Kidney (tissue), 13 donors: ENCODE measurements at regions not wholly inside any gene's neighbourhood (a gene's known extent, or its start where the extent isn't known, plus 50 kb on each side); places are given as distances from the start of the nearest gene placed in this dataset.

ENCODE experiments used
- DNase-seq, 5 donors: peaks; one replicate each; pipeline ENCODE4 v3.0.0-alpha.2; 2013 to 2020
- FAIRE-seq: peaks from 2 replicates; lab custom pipeline; 2012; peaks lifted over from hg19 to GRCh38; lab: Jason Lieb, UNC
- H3K27ac ChIP-seq, 2 donors: one replicate each; pipeline ENCODE4 v1.7.0; 2013; ENCODE audit warnings: low read depth in 2 of 2, low read length in 2 of 2, inconsistent platforms in 1 of 2
- H3K27me3 ChIP-seq: one replicate; pipeline ENCODE4 v1.7.1; 2013; ENCODE audit warnings: low read length, inconsistent platforms; ENCODE audit not compliant: control insufficient read depth, insufficient read depth
- H3K36me3 ChIP-seq, 3 donors: one replicate each; pipeline versions ENCODE4 v1.7.0 to v1.7.1; 2013; ENCODE audit warnings: low read length in 3 of 3, control low read depth in 1 of 3, inconsistent platforms in 1 of 3; ENCODE audit not compliant: insufficient read depth in 3 of 3, control insufficient read depth in 2 of 3
- H3K4me1 ChIP-seq, 3 donors: one replicate each; pipeline versions ENCODE4 v1.7.0 to v1.7.1; 2013; ENCODE audit warnings: low read length in 3 of 3, inconsistent platforms in 1 of 3, low read depth in 1 of 3; ENCODE audit not compliant: control insufficient read depth in 2 of 3, insufficient read depth in 2 of 3
- H3K4me3 ChIP-seq, 3 donors: one replicate each; pipeline versions ENCODE4 v1.7.0 to v1.8.1; 2013; ENCODE audit warnings: low read length in 3 of 3, control low read depth in 1 of 3, inconsistent platforms in 1 of 3
- H3K9ac ChIP-seq, 3 donors: one replicate each; pipeline versions ENCODE4 v1.7.0 to v1.7.1; 2013; ENCODE audit warnings: low read length in 3 of 3, control low read depth in 1 of 3, inconsistent platforms in 1 of 3
- H3K9me3 ChIP-seq, 3 donors: one replicate each; pipeline versions ENCODE4 v1.7.0 to v1.7.1; 2013; ENCODE audit warnings: low read length in 3 of 3, control low read depth in 1 of 3, inconsistent platforms in 1 of 3; ENCODE audit not compliant: control insufficient read depth in 2 of 3, insufficient read depth in 1 of 3
- intact Hi-C: fragments of 100-400 bp; cut with DNase I; formaldehyde crosslinking; loops from one replicate; pipeline ENCODE4 v1.11.1; 2022
- TF ChIP-seq, protein P1 (sequence below): IDR thresholded peaks from 3 replicates; pipeline ENCODE4 v1.5.1; 2012; ENCODE audit warnings: mild to moderate bottlenecking, moderate library complexity, borderline replicate concordance; ENCODE audit not compliant: insufficient read depth; ENCODE audit errors: extremely low read depth
- donor health status: control.
- donor health status: control.
- donor health status: control.
- donor health status: control.
- donor health status: control.
- donor health status: DM: yes; HTN: yes; CAD: no.
- donor health status: Normal renal cell carcinoma (clear cell type).

GRCh38 chr20:52754366-52754765, 217.8 kb upstream of the TSHZ2 start:
- FAIRE-seq (no peak), DNase-seq (no peak)
- intact Hi-C loops, result no loop called here

GRCh38 chr20:52752023-52752422, 220.1 kb upstream of the TSHZ2 start:
- no peak for DNase-seq
- TF ChIP-seq, protein P1, sequence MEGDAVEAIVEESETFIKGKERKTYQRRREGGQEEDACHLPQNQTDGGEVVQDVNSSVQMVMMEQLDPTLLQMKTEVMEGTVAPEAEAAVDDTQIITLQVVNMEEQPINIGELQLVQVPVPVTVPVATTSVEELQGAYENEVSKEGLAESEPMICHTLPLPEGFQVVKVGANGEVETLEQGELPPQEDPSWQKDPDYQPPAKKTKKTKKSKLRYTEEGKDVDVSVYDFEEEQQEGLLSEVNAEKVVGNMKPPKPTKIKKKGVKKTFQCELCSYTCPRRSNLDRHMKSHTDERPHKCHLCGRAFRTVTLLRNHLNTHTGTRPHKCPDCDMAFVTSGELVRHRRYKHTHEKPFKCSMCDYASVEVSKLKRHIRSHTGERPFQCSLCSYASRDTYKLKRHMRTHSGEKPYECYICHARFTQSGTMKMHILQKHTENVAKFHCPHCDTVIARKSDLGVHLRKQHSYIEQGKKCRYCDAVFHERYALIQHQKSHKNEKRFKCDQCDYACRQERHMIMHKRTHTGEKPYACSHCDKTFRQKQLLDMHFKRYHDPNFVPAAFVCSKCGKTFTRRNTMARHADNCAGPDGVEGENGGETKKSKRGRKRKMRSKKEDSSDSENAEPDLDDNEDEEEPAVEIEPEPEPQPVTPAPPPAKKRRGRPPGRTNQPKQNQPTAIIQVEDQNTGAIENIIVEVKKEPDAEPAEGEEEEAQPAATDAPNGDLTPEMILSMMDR, result no peak
- Histone ChIP-seq H3K9ac (no peak overlapping the region), H3K36me3 (no peaks in the 10 kb centered on the region), H3K27ac (no peak overlapping the region), H3K27me3 (no peaks in the 10 kb centered on the region), H3K9me3 (no peaks in the 10 kb centered on the region), H3K4me3 (no peak overlapping the region), H3K4me1 (no peaks in the 10 kb centered on the region)
- no peak for FAIRE-seq
- intact Hi-C loops, result no loop called here

More at GRCh38 chr20:52754366-52754765, 217.8 kb upstream of the TSHZ2 start:
- H3K4me3 ChIP-seq, result no peak overlapping the region
- no peaks in the 10 kb centered on the region for H3K4me1 ChIP-seq
- H3K36me3 ChIP-seq, result no peaks in the 10 kb centered on the region
- H3K27me3 ChIP-seq, result no peaks in the 10 kb centered on the region
- no peak overlapping the region for H3K9ac ChIP-seq
- no peak overlapping the region for H3K27ac ChIP-seq
- H3K9me3 ChIP-seq, result no peaks in the 10 kb centered on the region
- TF ChIP-seq, protein P1, result no peak

DNA sequence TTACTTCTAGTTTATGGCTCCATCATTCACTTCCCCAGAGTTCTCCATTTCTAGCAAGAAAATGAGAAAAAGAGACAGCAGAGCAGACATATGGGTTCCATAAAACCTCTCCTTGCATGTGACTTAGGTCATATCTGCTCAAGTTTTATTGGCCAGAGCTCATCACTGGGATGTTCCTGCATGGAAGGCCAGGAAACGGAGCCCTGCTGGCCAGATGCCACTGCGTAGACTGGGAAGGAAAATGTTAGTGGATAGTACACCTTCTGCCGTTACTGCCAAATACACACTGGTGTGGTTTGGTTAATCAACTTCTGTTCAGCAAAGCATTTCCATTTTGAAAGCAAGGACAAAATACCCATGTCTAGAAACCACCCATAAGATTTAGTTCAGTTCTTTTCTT, 220.6 kb upstream of the TSHZ2 start:
- no peak for DNase-seq
- H3K36me3 ChIP-seq, result no peaks in the 10 kb centered on the region
- no peaks in the 10 kb centered on the region for H3K9me3 ChIP-seq
- TF ChIP-seq, protein P1, result no peak
- H3K4me1 ChIP-seq, result no peaks in the 10 kb centered on the region
- no peak overlapping the region for H3K4me3 ChIP-seq
- H3K27ac ChIP-seq, result no peak overlapping the region
- intact Hi-C loops, result no loop called here
- no peak for FAIRE-seq
- H3K27me3 ChIP-seq, result no peaks in the 10 kb centered on the region
- no peak overlapping the region for H3K9ac ChIP-seq

DNA sequence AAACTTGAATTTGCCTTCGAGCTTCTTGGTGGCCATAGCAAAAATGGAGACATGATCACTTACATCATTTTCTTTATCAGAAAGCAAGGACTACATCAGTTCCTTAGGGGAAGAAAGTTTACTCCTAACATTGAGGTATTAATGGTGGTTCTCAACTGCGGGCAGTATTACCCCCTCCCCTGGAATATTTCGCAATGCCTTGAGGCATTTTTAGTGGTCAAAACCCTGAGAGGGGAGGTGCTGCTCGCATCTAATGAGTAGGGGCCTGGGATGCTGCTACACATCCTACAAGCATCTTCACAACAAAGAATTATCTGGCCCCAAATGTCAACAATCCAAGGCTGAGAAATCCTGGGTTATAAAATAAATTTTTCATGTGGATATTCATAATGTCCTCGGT, 222.2 kb upstream of the TSHZ2 start:
- FAIRE-seq (no peak), DNase-seq (no peak)
- no peaks in the 10 kb centered on the region for H3K36me3 ChIP-seq
- no peak overlapping the region for H3K9ac ChIP-seq
- TF ChIP-seq, protein P1, result no peak
- no peaks in the 10 kb centered on the region for H3K9me3 ChIP-seq
- no peaks in the 10 kb centered on the region for H3K4me1 ChIP-seq
- H3K27me3 ChIP-seq, result no peaks in the 10 kb centered on the region
- no peak overlapping the region for H3K4me3 ChIP-seq
- H3K27ac ChIP-seq, result no peak overlapping the region
- intact Hi-C loops, result no loop called here
